IMR-90 (cell line): ENCODE measurements at regions not wholly inside any gene's neighbourhood (a gene's known extent, or its start where the extent isn't known, plus 50 kb on each side); places are given as distances from the start of the nearest gene placed in this dataset.

Experiments used
- ATAC-seq: fragments of 200-7000 bp; cut with Tn5 transposase; 2 replicates; pipeline ENCODE4 v1.9.1; 2020; ENCODE audit warnings: low read depth, mild to moderate bottlenecking, moderate library complexity
- BruUV-seq: library from RNA; stranded (reverse); fragments of 400-500 nt; replicated peaks from 2 replicates; lab custom pipeline; 2021; lab: Mats Ljungman, UMichigan
- CTCF ChIA-PET: fragments of 300-600 bp; formaldehyde crosslinking; extraction: SDS; loops from one replicate; lab custom pipeline; 2021; ENCODE audit warnings: antibody characterized with exemption; lab: Yijun Ruan, JAX
- POLR2A ChIA-PET: fragments of 300-600 bp; sonication (Branson Sonifier 250); formaldehyde crosslinking; loops from one replicate; lab custom pipeline; 2022; ENCODE audit warnings: antibody characterized with exemption; ENCODE audit not compliant: unreplicated experiment; lab: Charles Lee
- DNase-seq: peaks from one replicate; pipeline ENCODE4 v3.0.0; 2013
- H2AFZ ChIP-seq: replicated peaks from 2 replicates; pipeline ENCODE3; 2013; ENCODE audit warnings: low read length, mild to moderate bottlenecking; ENCODE audit not compliant: poor library complexity
- H2AK5ac ChIP-seq: 2 replicates; pipeline ENCODE4 v1.6.1; 2013; ENCODE audit warnings: low read depth, low read length, inconsistent platforms
- H2AK9ac ChIP-seq: replicated peaks from 2 replicates; pipeline ENCODE3; 2013; ENCODE audit warnings: mild to moderate bottlenecking, low read depth, low read length, moderate library complexity; ENCODE audit not compliant: poor library complexity
- H2BK120ac ChIP-seq: 2 replicates; pipeline ENCODE4 v1.6.1; 2013; ENCODE audit warnings: low read depth, low read length, inconsistent platforms
- H2BK15ac ChIP-seq: 3 replicates; pipeline ENCODE4 v1.6.1; 2013; ENCODE audit warnings: low read depth, low read length, inconsistent platforms
- H2BK20ac ChIP-seq: 2 replicates; pipeline ENCODE4 v1.6.1; 2013; ENCODE audit warnings: low read depth, mild to moderate bottlenecking, inconsistent platforms, low read length, moderate library complexity
- H2BK5ac ChIP-seq: 2 replicates; pipeline ENCODE4 v1.6.1; 2013; ENCODE audit warnings: mild to moderate bottlenecking, low read depth, low read length, inconsistent platforms; ENCODE audit not compliant: poor library complexity, severe bottlenecking
- H3K14ac ChIP-seq: replicated peaks from 2 replicates; pipeline ENCODE4 v1.6.1; 2013; ENCODE audit warnings: low read depth, low read length, inconsistent platforms
- H3K18ac ChIP-seq: 2 replicates; pipeline ENCODE4 v1.6.1; 2013; ENCODE audit warnings: low read depth, low read length, control low read depth
- H3K23ac ChIP-seq: 2 replicates; pipeline ENCODE4 v1.6.1; 2013; ENCODE audit warnings: low read depth, low read length, inconsistent platforms
- H3K27ac ChIP-seq: 2 replicates; pipeline ENCODE4 v1.5.1; 2013; ENCODE audit warnings: mild to moderate bottlenecking, control low read depth, low read length; ENCODE audit not compliant: insufficient read depth
- H3K27me3 ChIP-seq: 2 replicates; pipeline ENCODE4 v1.6.1; 2013; ENCODE audit warnings: low read length; ENCODE audit not compliant: control insufficient read depth, insufficient read depth
- H3K36me3 ChIP-seq: 2 replicates; pipeline ENCODE4 v1.6.1; 2013; ENCODE audit warnings: low read length, mixed read lengths; ENCODE audit not compliant: control insufficient read depth, insufficient read depth
- H3K4ac ChIP-seq: 2 replicates; pipeline ENCODE4 v1.6.1; 2013; ENCODE audit warnings: low read depth, low read length, inconsistent platforms
- H3K4me1 ChIP-seq: 2 replicates; pipeline ENCODE4 v1.6.1; 2013; ENCODE audit warnings: low read length, mixed read lengths; ENCODE audit not compliant: control insufficient read depth, insufficient read depth
- H3K4me2 ChIP-seq: 2 replicates; pipeline ENCODE4 v1.6.1; 2013; ENCODE audit warnings: low read depth, mild to moderate bottlenecking, control low read depth, low read length, moderate library complexity
- H3K4me3 ChIP-seq: 2 replicates; pipeline ENCODE4 v1.5.1; 2013; ENCODE audit warnings: low read depth, mild to moderate bottlenecking, control low read depth, low read length, moderate library complexity; ENCODE audit not compliant: insufficient read depth
- H3K56ac ChIP-seq: 2 replicates; pipeline ENCODE4 v1.6.1; 2013; ENCODE audit warnings: low read length, inconsistent platforms; ENCODE audit not compliant: insufficient read depth; ENCODE audit errors: extremely low read depth
- H3K79me1 ChIP-seq, 2 experiments: 2 replicates each; pipeline ENCODE4 v1.6.1; 2013; ENCODE audit warnings: low read length in 2 of 2, inconsistent platforms in 1 of 2, low read depth in 1 of 2
- H3K9ac ChIP-seq: 2 replicates; pipeline ENCODE4 v1.6.1; 2013; ENCODE audit warnings: low read depth, low read length, control low read depth
- H3K9me1 ChIP-seq: 2 replicates; pipeline ENCODE4 v1.6.1; 2013; ENCODE audit warnings: low read length, inconsistent platforms; ENCODE audit not compliant: insufficient read depth
- H3K9me3 ChIP-seq: 2 replicates; pipeline ENCODE4 v1.6.1; 2013; ENCODE audit warnings: low read length; ENCODE audit not compliant: control insufficient read depth, insufficient read depth
- H4K20me1 ChIP-seq: 2 replicates; pipeline ENCODE4 v1.6.1; 2013; ENCODE audit warnings: low read length, inconsistent platforms; ENCODE audit not compliant: insufficient read depth
- H4K5ac ChIP-seq: 2 replicates; pipeline ENCODE4 v1.6.1; 2013; ENCODE audit warnings: mild to moderate bottlenecking, low read depth, low read length, control low read depth
- H4K8ac ChIP-seq, 2 experiments: 2 replicates each; pipeline ENCODE4 v1.6.1; 2013; ENCODE audit warnings: low read depth in 2 of 2, low read length in 2 of 2, control low read depth in 1 of 2, inconsistent platforms in 1 of 2
- H4K91ac ChIP-seq: 2 replicates; pipeline ENCODE4 v1.6.1; 2013; ENCODE audit warnings: low read depth, low read length, inconsistent platforms; ENCODE audit not compliant: insufficient read depth
- CEBPB ChIP-seq: IDR thresholded peaks from 2 replicates; pipeline ENCODE4 v1.6.1; 2012; ENCODE audit warnings: low read depth, low read length, improper control_type of control experiment
- CHD1 ChIP-seq: IDR thresholded peaks from 2 replicates; pipeline ENCODE4 v1.6.1; 2012; ENCODE audit warnings: low read depth, low read length, improper control_type of control experiment
- MAFK ChIP-seq: IDR thresholded peaks from 2 replicates; pipeline ENCODE4 v1.6.1; 2012; ENCODE audit warnings: low read depth, low read length, improper control_type of control experiment
- MXI1 ChIP-seq: IDR thresholded peaks from 2 replicates; pipeline ENCODE4 v1.6.1; 2012; ENCODE audit warnings: low read depth, mild to moderate bottlenecking, low read length, moderate library complexity, borderline replicate concordance
- NFE2L2 ChIP-seq: fragments of 150-350 bp; IDR thresholded peaks from 2 replicates; pipeline ENCODE4 v1.6.1; 2016; ENCODE audit warnings: low read depth, mild to moderate bottlenecking, low read length
- RCOR1 ChIP-seq: IDR thresholded peaks from 2 replicates; pipeline ENCODE4 v1.6.1; 2012; ENCODE audit warnings: mild to moderate bottlenecking, low read length, improper control_type of control experiment; ENCODE audit not compliant: insufficient replicate concordance
- RFX5 ChIP-seq: IDR thresholded peaks from 2 replicates; pipeline ENCODE4 v1.8.0; 2012; ENCODE audit warnings: low read depth, mild to moderate bottlenecking, low read length, moderate library complexity
- SMC3 ChIP-seq: fragments of 150-350 bp; IDR thresholded peaks from 2 replicates; pipeline ENCODE4 v1.6.1; 2016; ENCODE audit warnings: low read depth, mild to moderate bottlenecking, antibody characterized with exemption, low read length, moderate library complexity
- USF2 ChIP-seq: fragments of 150-350 bp; IDR thresholded peaks from 2 replicates; pipeline ENCODE4 v1.6.1; 2017; ENCODE audit warnings: mild to moderate bottlenecking, antibody characterized with exemption, low read length, low read depth
- WGBS, 2 experiments: methylation state at CpG; one replicate each; pipeline versions ENCODE4 v1.1.5 to v1.1.7; 2013; ENCODE audit warnings: missing lambda C conversion rate in 2 of 2; ENCODE audit not compliant: insufficient read length in 1 of 2; ENCODE audit errors: extremely low coverage in 2 of 2; 5-methylcytosine and 5-hydroxymethylcytosine counted together
- dilution Hi-C: fragments of 300-500 bp; cut with HindIII; formaldehyde crosslinking; loops from one replicate; pipeline ENCODE4 v1.14.3; 2018; ENCODE audit warnings: low sequenced_read_pairs; ENCODE audit not compliant: unreplicated experiment
- in situ Hi-C: fragments of 300-500 bp; cut with MboI; formaldehyde crosslinking; loops from 3 replicates; pipeline ENCODE4 v1.14.3; 2019; ENCODE audit warnings: low sequenced_read_pairs, inconsistent platforms, mixed read lengths
- intact Hi-C: fragments of 100-400 bp; cut with micrococcal nuclease; formaldehyde crosslinking; loops from 2 replicates; pipeline ENCODE4 v1.10.0; 2022
- TF ChIP-seq, protein P1 (sequence below): conservative IDR thresholded peaks from 2 replicates; pipeline ENCODE4 v1.5.1; 2012; ENCODE audit warnings: mild to moderate bottlenecking, low read depth, low read length, improper control_type of control experiment

DNA sequence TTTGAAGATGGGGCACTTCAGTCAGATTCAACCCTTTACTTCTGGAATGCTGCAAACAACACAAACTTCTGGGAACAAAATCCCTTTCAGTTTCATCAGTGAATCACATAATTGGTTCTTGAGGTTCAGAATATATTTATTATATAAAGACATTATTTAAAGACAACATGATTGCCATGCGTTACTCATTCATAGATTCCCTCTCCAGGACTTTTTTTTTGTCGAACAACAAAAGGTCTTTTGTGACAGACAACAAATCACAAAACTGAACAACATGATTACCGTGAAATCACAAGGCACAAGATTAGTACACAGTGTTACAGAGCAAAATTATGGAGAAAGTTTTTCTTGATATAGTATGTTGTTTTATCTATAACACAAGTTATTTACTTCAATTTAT is 1815.0 kb downstream of the NCAM2 start:
- Histone ChIP-seq H4K20me1 (no peaks in the 10 kb centered on the region), H2AK5ac (no peak overlapping the region), H3K79me1 (no peaks in the 10 kb centered on the region), H3K27ac (no peak overlapping the region), H4K8ac (no peak overlapping the region), H2AFZ (no peak overlapping the region), H2BK5ac (no peak overlapping the region), H4K5ac (no peak overlapping the region), H3K36me3 (no peaks in the 10 kb centered on the region), H3K14ac (no peak overlapping the region), H3K9me1 (no peaks in the 10 kb centered on the region), H2BK15ac (no peak overlapping the region), H3K18ac (no peak overlapping the region), H3K27me3 (no peaks in the 10 kb centered on the region), H2BK120ac (no peak overlapping the region), H3K4me1 (no peaks in the 10 kb centered on the region), H4K91ac (no peak overlapping the region), H3K9ac (no peak overlapping the region), H3K4me2 (no peak overlapping the region), H2AK9ac (no peak overlapping the region), H3K4ac (no peak overlapping the region), H3K9me3 (peaks cover 6% of the 10 kb centered on the region; the same call in 1 of the 2 replicates), H3K56ac (no peak overlapping the region), H3K23ac (no peak overlapping the region), H3K4me3 (no peak overlapping the region), H2BK20ac (no peak overlapping the region)
- CTCF ChIA-PET = no interaction called here
- TF ChIP-seq SMC3 = no peak
- no peak for TF ChIP-seq MXI1
- TF ChIP-seq MAFK = no peak
- no peak for TF ChIP-seq NFE2L2
- no peak for TF ChIP-seq CHD1
- no peak for TF ChIP-seq RCOR1
- TF ChIP-seq CEBPB = no peak
- no peak for TF ChIP-seq USF2
- TF ChIP-seq RFX5 = no peak
- TF ChIP-seq, protein P1, sequence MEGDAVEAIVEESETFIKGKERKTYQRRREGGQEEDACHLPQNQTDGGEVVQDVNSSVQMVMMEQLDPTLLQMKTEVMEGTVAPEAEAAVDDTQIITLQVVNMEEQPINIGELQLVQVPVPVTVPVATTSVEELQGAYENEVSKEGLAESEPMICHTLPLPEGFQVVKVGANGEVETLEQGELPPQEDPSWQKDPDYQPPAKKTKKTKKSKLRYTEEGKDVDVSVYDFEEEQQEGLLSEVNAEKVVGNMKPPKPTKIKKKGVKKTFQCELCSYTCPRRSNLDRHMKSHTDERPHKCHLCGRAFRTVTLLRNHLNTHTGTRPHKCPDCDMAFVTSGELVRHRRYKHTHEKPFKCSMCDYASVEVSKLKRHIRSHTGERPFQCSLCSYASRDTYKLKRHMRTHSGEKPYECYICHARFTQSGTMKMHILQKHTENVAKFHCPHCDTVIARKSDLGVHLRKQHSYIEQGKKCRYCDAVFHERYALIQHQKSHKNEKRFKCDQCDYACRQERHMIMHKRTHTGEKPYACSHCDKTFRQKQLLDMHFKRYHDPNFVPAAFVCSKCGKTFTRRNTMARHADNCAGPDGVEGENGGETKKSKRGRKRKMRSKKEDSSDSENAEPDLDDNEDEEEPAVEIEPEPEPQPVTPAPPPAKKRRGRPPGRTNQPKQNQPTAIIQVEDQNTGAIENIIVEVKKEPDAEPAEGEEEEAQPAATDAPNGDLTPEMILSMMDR = no peak
- no TSS peak for BruUV-seq
- in situ Hi-C loops (no loop called here), dilution Hi-C loops (no loop called here), intact Hi-C loops (no loop called here)
- DNase-seq (no peak), ATAC-seq (no peak)
- POLR2A ChIA-PET = no interaction called here
- no CpG with 5 or more reads among the region's 3 CpGs for WGBS, 2 experiments
